ENCODE measurements at regions not wholly inside any gene's neighbourhood (a gene's known extent, or its start where the extent isn't known, plus 50 kb on each side); places are given as distances from the start of the nearest gene placed in this dataset.
"Not testable (repeated sequence)": the region's sequence is repeated elsewhere in the genome, so short reads cannot be mapped to it uniquely, and the experiment has no call there.

- not testable (repeated sequence) for TF ChIP-seq EZH2 (IDR thresholded peaks at IDR 0.05; ENCODE audit: insufficient read depth, poor library complexity, severe bottlenecking); EZH2phosphoT487 (IDR thresholded peaks at IDR 0.05; ENCODE audit: insufficient read depth, low read depth)
Observed at GRCh38 chr4:3955321-3956164, 189.4 kb downstream of the ADRA2C start.

Measured in GM23248 (cell line).